ENCODE measurements at regions not wholly inside any gene's neighbourhood (a gene's known extent, or its start where the extent isn't known, plus 50 kb on each side); places are given as distances from the start of the nearest gene placed in this dataset.

- Mint-ChIP-seq H3K4me3 (no peak overlapping the region), H3K27ac (no peak overlapping the region), H3K4me1 (ENCODE audit: low read depth) (no peaks in the 10 kb centered on the region), H3K9me3 (no peaks in the 10 kb centered on the region), H3K27me3 (no peaks in the 10 kb centered on the region), H3K36me3 (ENCODE audit: low read depth) (no peaks in the 10 kb centered on the region)
- DNase-seq (no peak), ATAC-seq (ENCODE audit: poor library complexity) (no peak)
- Histone ChIP-seq H3K27ac (ENCODE audit: low read depth in 1 of 2, low read length in 2 of 2) (no peak overlapping the region), H3K4me1 (ENCODE audit: insufficient read depth, low read length) (no peaks in the 10 kb centered on the region), H3K4me3 (ENCODE audit: low read length) (no peak overlapping the region), H3K36me3 (ENCODE audit: insufficient read depth, low read length) (no peaks in the 10 kb centered on the region), H3K27me3 (ENCODE audit: control insufficient read depth in 1 of 2, insufficient read depth in 2 of 2, low read length in 2 of 2) (no peaks in the 10 kb centered on the region), H3K9me3 (ENCODE audit: control insufficient read depth in 1 of 2, insufficient read depth in 1 of 2, low read length in 2 of 2) (no peaks in the 10 kb centered on the region)
- ChIA-PET POLR2A (no interaction called here), CTCF (no interaction called here)
- no peak for TF ChIP-seq CTCF (IDR thresholded peaks at IDR 0.05)
- intact Hi-C loops (cut with DNase I, micrococcal nuclease): no loop called here
Measured at GRCh38 chr2:181780047-181780651, 99.8 kb upstream of the NEUROD1 start.

- POLR2A ChIA-PET: no interaction called here
- Mint-ChIP-seq H3K27ac (no peak overlapping the region), H3K9me3 (no peaks in the 10 kb centered on the region)
Measured at GRCh38 chr2:181780657-181781056, 100.3 kb upstream of the NEUROD1 start.

GRCh38 chr2:181781078-181781786 is 100.9 kb upstream of the NEUROD1 start:
- no peaks in the 10 kb centered on the region for H3K9me3 ChIP-seq (ENCODE audit: control insufficient read depth in 1 of 2, insufficient read depth in 1 of 2, low read length in 2 of 2)
- DNase-seq (peak in 1 of 14 experiments; percentile 9), ATAC-seq (ENCODE audit: poor library complexity) (no peak)
- ChIA-PET CTCF (no interaction called here), POLR2A (no interaction called here)
- Mint-ChIP-seq H3K4me1 (ENCODE audit: low read depth) (no peaks in the 10 kb centered on the region), H3K27me3 (no peaks in the 10 kb centered on the region), H3K36me3 (ENCODE audit: low read depth) (no peaks in the 10 kb centered on the region), H3K27ac (no peak overlapping the region), H3K9me3 (no peaks in the 10 kb centered on the region), H3K4me3 (no peak overlapping the region)
- TF ChIP-seq CTCF (IDR thresholded peaks at IDR 0.05): no peak
- no peaks in the 10 kb centered on the region for H3K4me1 ChIP-seq (ENCODE audit: insufficient read depth, low read length)
- intact Hi-C loops (cut with DNase I, micrococcal nuclease): no loop called here
- H3K36me3 ChIP-seq (ENCODE audit: insufficient read depth, low read length): no peaks in the 10 kb centered on the region
- no peaks in the 10 kb centered on the region for H3K27me3 ChIP-seq (ENCODE audit: control insufficient read depth in 1 of 2, insufficient read depth in 2 of 2, low read length in 2 of 2)
- no peak overlapping the region for H3K27ac ChIP-seq (ENCODE audit: low read depth in 1 of 2, low read length in 2 of 2)
- no peak overlapping the region for H3K4me3 ChIP-seq (ENCODE audit: low read length)

More at GRCh38 chr2:181780657-181781056, 100.3 kb upstream of the NEUROD1 start:
- Mint-ChIP-seq H3K4me1 (ENCODE audit: low read depth) (no peaks in the 10 kb centered on the region), H3K36me3 (ENCODE audit: low read depth) (no peaks in the 10 kb centered on the region), H3K27me3 (no peaks in the 10 kb centered on the region), H3K4me3 (no peak overlapping the region)
- no peaks in the 10 kb centered on the region for H3K9me3 ChIP-seq (ENCODE audit: control insufficient read depth in 1 of 2, insufficient read depth in 1 of 2, low read length in 2 of 2)
- ATAC-seq (ENCODE audit: poor library complexity) (no peak), DNase-seq (no peak)
- CTCF ChIA-PET: no interaction called here
- intact Hi-C loops (cut with DNase I, micrococcal nuclease): no loop called here
- H3K27me3 ChIP-seq (ENCODE audit: control insufficient read depth in 1 of 2, insufficient read depth in 2 of 2, low read length in 2 of 2): no peaks in the 10 kb centered on the region
- H3K4me1 ChIP-seq (ENCODE audit: insufficient read depth, low read length): no peaks in the 10 kb centered on the region
- H3K4me3 ChIP-seq (ENCODE audit: low read length): no peak overlapping the region
- H3K27ac ChIP-seq (ENCODE audit: low read depth in 1 of 2, low read length in 2 of 2): no peak overlapping the region
- H3K36me3 ChIP-seq (ENCODE audit: insufficient read depth, low read length): no peaks in the 10 kb centered on the region
- no peak for TF ChIP-seq CTCF (IDR thresholded peaks at IDR 0.05)

Measured in CD4-positive, alpha-beta T cell (primary cell).